Right lung (tissue), 2 donors: ENCODE measurements at regions not wholly inside any gene's neighbourhood (a gene's known extent, or its start where the extent isn't known, plus 50 kb on each side); places are given as distances from the start of the nearest gene placed in this dataset.
"Not testable (repeated sequence)": the region's sequence is repeated elsewhere in the genome, so short reads cannot be mapped to it uniquely, and the experiment has no call there.

Experiments used
- DNase-seq, 2 donors: peaks; one replicate each; pipeline ENCODE4 v3.0.0-alpha.2; 2013

DNA sequence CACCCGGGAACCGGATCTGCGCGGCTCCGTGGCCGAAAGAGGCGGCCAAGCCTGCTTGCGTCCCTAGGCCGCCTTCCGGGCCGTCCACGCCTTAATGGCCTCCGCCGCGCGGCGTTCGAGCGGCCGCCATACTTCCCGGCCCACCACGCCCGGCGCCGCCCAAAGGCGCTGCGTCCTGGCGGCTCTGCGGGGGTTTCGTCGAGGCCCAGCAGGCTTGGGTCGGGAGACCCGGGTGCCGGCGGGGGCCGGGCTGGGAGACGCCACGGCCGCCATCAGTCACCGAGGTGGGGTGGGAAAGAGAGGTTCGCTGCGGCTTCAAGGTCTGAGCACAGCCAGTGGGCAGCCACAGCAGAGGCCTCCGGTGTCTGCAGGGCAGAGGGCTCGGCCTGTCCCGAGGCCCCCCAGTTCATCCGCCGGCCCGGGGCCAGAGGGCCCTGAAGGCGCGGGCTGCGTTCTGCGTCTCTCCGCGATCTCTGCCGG lies 545.8 kb upstream of the CDH10 start:
- no peak for DNase-seq

DNA sequence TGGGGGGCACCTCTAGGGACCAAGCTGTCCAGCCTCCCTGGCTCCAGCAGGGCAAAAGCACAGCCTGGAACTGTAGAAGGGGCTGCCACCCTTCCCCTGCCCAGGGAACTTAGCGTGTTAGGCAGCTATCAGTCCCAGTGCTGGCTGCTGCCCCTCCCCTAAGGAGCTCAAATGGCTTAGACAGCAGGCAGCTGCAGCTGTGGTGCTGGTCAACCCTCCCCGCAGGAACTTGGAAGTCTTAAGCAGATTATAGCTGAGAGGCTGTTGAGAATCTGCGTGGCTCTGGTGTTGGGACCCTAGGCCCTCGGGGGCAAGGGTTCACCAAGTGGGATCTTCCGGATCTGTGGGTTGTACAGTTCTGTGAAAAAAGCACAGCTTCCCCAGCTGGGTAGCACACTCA lies 536.5 kb upstream of the CDH10 start:
- DNase-seq: no peak

DNA sequence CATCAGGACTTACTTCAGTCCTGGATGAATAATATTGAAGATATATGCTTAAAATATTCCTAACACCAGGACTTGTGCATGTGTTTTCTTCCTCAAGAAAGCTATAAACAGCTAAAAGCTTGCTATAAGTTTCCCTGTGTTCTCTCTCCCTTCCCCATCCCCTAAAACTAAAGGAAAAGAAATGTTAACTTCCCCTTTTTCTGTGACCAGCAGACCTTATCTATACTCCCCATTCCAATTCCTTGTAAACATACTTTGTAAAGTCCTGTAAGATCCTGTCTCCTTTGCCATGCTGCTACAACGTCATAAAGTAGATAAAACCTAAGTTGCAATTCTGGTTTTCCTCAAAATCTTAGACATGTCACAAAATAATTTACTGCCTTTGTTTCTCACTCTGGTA lies 517.8 kb upstream of the CDH10 start:
- DNase-seq: not testable (repeated sequence)

DNA sequence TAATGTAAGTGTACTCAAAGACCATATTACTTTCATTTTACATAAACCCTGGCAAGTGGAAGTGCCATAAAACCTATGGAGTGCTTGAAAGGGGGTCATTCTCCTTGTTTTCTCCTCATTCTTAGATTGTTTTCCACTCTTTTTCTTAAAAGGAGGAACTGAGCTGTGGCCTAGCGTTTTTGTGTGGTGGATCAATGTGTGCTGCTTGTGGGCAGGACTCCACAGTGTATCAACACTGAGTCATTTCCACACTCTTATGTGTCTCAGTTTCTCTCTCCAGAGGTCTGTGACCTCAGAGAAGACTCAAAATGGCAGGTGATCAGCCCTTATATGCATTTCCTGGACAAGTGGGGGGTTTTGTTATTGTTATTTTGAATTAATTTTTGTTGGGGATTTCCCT lies 516.1 kb upstream of the CDH10 start:
- no peak for DNase-seq

DNA sequence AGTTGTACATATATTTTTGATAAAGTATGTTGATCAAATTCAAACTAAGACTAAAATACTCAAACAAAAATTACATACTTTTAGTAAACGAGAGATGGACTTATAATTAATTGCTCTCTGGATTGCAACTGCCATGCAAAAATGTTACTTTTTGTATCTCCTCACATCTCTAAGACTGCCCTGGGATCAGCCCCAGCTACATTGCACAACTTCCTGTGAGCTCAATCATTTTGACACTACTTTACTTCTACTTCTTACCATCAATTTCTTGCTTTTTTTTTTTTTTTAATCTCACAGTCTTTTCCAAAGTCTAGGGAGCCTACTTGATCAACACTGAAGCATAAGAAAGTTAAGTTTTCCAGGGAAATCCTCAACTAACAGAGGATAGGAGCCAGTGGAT lies 506.0 kb upstream of the CDH10 start:
- DNase-seq: no peak

DNA sequence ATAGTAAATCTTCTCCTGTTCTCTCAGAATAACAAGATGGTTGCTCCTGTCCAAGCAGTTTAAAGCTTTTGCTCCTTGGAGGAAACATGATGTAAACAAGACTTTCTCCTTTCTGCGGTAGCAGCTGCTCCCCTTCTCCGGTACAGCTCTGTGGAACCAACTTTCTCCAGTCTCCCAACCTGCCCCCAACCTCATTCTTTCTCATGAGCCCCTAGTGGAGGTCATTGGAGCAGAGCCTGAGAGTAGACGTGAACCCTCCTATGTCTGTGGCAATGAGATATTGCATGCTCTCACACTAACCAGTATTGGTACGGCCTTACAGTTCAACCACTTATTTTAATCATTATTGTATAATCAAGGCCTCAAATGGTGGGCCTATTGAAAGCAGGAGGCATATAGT lies 483.8 kb upstream of the CDH10 start:
- DNase-seq: no peak

DNA sequence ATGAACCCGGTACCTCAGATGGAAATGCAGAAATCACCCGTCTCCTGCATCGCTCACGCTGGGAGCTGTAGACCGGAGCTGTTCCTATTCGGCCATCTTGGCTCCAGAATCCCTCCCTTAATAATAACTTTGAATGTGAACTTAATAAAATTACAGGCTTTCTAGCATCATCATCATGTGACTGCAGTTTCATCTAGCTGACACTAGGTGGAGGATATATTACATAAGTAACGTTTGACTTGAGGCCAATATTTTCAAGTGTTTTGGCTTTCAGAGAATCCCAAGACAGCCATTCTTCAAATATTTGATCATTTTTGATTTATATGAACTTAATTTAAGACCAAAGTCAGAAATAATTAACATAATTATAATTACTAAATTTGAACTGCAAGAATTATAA lies 474.9 kb upstream of the CDH10 start:
- peak in 1 of 2 donors; percentile 0 for DNase-seq

DNA sequence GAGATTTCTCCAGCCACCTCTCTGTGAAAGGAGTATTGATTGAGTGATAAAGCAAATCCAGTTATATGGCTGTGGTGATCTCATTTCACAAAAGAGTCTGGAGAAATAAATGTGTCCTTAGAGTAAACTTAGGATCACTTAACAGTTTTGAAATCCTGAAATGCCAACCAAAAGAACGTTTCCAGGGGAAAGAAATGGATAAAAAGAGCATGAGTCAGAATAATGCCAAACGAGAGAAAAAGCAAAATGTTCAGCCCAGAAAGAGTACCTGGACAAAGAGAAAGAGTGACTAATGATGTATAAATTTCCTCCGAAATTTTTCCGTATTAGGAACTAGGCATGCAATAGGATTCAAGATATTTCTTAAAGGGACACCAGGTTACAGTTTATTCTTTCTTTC lies 463.1 kb upstream of the CDH10 start:
- DNase-seq: no peak

DNA sequence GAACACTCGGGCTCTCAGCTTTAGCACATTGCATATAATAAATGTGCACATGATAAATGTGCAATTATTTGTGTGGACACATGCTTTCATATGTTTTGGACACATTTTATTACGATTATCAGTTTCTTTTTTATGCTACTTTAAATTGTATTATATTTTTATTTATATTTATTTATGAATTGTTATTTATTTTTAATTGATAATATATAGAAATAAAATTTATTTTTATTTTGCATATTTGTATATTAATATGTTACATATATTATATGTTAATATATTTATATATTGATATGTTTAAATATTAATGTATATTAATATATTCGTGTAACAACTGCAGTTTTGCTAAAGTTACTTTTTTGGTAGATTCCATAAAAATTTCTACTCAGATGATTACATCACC lies 454.8 kb upstream of the CDH10 start:
- no peak for DNase-seq

DNA sequence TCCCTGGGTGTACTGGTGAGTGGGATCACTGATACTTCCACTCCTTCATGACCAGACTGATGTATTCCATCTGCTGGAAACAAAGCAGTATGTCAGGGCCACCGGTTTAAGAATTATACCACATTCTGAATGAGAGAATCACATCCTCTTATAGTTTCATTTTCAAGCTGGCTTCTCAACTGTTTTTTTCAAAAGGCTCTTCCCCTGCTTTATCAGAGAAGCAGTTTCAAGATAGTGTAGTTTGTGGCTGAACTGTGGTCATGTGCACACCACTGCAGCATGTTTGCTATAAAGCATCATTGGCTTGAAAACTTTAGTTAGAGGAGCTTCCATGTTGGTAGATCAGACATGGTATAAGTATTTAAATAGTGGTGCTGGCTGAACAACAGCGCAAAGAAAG lies 450.5 kb upstream of the CDH10 start:
- DNase-seq: no peak

DNA sequence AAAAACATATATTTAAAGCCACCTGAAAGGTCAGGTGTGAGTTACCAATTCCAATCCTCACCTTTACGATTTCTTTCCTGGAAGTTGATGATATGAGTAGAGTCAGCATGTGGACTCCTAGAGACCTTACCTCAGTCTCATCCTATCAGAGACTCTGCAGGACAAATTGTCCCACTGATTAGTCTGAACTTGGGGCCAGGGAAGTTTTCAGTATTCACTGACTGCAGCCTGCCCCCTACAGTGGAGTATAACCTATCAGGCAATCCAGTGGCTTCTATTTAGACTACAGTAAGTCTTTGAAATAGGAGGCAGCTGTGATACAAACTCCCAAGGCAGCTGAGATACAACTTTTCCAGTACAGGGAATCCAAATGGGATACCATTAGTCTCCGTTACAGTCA lies 449.4 kb upstream of the CDH10 start:
- DNase-seq: no peak

DNA sequence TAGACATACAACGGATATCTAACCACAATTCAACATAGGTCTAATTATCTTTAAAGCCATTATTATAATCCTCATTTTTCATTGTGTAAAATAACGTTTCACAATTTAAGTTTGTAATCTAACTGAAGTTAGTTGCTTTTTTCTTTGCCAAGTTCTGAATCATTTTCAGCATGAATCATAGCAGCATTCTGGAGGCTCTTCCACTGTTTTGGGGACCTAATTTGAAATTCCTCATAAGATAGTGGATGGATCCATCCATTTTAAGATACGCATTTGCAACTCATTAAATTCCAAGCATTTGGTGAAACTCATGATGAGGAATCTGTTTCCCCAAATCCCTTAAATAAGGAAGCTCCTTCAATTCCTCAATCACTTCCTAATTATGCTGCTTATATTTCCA lies 447.1 kb upstream of the CDH10 start:
- no peak for DNase-seq

DNA sequence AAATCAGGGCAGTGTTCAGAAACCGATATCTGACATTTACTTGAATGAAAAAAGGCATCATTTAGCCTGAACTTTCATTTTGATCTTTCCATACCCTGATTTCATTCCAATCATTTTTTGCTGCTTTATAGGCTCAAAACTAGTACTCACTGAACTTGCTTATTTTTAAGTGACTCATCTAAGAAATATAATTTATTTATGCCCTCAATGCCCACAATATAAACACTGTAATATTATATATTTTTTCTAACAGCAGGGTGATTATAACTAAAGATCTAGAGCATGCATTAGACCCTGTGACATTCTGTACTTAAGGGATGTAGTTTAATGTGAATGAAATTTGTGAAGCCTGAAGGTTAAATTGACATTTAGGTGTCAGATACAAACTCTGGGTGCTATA lies 446.1 kb upstream of the CDH10 start:
- no peak for DNase-seq

DNA sequence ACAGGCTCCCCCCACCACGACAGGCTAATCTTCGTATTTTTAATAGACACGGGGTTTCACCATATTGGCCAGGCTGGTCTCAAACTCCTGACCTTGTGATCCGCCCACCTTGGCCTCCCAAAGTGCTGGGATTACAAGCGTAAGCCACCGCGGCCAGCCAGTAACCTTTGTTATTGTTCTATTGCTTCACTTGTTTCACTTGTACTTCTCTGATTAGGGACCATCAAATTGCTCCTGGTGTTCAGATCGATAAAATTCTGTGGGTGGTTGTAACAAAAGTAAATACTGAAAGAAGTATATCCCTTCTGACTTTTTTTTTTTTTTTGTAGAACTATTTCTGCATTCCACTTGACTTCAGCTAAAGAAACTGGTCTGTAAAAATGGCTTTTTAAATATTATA lies 445.5 kb upstream of the CDH10 start:
- no peak for DNase-seq

DNA sequence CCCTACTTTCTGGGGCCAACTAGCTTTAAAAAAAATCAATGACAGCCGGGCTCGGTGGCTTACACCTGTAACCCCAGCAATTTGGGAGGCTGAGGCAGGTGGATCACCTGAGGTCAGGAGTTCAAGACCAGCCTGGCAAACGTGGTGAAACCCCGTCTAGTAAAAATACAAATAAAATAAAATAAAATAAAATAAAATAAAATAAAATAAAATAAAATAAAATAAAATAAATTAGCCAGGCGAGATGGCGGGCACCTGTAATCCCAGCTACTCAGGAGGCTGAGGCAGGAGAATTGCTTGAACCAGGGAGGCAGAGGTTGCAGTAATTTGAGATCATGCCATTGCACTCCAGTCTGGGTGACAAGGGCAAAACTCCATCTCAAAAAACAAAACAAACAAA lies 443.9 kb upstream of the CDH10 start:
- not testable (repeated sequence) for DNase-seq

DNA sequence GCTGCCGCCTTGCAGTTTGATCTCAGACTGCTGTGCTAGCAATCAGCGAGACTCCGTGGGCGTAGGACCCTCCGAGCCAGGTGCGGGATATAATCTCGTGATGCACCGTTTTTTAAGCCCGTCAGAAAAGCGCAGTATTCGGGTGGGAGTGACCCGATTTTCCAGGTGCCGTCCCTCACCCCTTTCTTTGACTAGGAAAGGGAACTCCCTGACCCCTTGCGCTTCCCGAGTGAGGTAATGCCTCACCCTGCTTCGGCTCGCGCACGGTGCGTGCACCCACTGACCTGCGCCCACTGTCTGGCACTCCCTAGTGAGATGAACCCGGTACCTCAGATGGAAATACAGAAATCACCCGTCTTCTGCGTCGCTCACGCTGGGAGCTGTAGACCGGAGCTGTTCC lies 438.5 kb upstream of the CDH10 start:
- not testable (repeated sequence) for DNase-seq

DNA sequence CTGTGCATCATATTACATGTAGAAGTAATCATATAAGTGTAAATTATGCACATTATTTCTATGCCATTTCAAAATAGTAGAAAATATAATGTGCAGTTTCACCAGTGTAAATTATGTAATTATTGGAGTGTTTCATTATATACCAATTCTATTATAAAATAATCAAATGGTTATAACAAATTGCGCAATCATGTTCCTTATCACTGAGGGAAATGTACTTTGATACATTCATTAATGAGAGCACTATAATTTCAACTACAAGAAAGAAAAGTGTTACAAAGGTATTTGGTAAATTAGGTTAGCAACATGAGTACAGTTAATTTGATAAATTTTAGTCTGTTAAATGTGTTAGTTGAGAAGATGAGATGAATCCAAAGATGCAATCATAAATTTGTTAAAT lies 421.5 kb upstream of the CDH10 start:
- DNase-seq: no peak

DNA sequence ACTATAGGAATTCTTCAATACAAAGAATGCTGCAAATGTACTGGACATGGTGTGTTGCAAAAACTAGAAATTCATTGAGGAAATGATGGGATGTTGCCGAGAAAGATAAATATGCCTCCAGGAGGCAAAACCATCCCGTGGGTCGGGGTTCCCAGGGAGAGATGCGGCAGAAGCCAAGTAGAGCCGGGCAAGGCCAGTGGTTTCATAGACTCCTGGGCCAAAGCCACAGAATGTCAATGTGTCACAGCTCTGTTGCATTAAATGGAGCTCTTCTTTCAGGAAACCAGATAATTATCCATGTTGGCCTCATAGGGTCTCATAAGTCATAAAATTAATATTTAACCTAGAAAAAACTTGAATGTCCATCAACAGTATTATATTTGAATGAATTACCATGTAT lies 419.5 kb upstream of the CDH10 start:
- DNase-seq: no peak

DNA sequence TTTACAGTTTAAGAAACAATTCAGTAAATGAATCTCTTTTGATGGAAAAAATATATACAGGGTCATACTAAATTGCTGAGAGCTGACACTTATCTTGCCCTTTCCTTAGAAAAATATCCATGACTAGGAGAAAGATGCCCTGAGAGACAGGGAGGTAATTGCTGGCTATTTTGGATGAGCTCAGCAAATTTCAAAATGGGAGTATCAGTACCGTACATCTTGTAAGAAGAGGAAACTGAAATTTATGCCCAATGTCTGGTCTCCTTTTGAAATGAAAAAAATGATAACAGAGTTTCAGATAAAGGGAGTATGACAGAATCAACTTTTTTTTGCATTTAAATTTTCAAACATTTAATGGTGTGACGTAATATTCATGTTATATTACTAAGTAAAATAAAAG lies 415.8 kb upstream of the CDH10 start:
- DNase-seq: no peak

DNA sequence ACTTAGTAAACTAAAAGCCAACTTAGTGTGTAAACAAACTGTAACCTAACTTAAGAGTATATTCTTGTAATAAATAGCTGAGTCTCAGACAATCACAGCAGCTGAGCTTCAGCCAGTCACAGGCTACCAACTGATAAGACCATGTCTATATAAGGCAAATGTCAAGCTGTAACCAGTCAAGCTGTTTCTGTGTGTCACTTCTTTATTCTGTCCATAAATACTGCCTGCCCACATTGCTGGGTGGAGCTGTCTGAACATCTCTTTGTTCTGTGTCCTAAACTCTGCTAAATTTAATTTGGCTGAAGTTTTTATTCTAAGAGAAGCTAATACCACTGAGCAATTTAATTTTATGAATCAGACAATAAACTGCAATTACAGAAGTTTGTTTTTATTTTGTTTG lies 412.1 kb upstream of the CDH10 start:
- DNase-seq: peak; percentile 8 to 12

DNA sequence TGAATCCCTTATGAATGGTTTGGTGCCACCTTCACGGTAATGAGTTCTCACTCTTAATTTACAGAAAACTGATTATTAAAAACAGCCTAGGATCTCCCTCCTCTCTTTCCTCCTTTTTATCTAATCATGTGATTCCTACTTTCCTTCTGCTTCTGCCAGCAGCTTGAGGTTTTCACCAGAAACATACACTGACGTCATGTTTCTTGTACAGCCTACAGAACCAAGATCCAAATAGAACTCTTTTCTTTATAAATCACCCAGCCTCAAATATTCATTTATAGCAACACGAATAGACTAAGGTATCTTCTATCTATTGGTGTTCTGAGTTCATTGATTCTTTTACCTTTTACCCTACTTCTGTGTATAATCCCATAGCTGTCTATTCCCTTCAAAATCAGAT lies 388.9 kb upstream of the CDH10 start:
- DNase-seq: no peak

DNA sequence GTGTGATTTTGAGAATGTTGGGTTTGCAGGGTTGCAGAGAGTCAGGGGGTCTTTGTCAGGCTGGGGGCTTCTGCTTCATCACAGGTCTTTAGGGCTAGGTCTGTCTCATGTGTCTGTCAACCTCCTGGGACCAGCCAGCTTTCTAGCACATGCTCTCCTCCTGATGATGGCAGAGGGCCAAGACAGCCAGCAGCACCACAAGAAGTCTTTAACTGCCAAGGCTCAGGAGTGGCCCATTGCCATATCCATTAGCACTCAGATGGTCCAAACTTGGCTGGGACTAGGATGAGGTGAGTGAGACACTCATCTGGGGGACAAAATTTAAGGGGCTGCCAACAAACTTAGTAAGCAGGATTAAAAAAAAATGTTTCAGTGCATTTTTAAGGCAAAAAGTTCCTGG lies 384.2 kb upstream of the CDH10 start:
- DNase-seq: peak; percentile 29 to 38

DNA sequence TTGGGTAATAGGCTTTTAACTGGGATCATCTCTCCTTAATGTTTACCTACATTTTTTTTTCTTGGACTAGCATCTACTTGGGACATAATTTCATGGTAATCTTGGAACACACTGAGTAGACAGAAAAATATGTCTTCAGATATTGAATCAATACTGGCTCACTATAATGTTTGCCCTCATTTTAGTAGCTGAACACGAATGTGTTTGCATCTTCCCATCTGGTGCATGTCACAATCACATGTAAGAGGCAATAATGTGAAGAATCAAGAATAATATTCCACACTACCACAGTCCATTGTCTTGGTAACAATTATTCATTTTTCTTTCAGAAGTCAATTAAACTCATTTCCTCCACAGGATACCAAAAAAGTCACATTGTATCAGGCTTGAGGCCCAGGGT lies 382.7 kb upstream of the CDH10 start:
- peak in 1 of 2 donors; percentile 31 for DNase-seq

DNA sequence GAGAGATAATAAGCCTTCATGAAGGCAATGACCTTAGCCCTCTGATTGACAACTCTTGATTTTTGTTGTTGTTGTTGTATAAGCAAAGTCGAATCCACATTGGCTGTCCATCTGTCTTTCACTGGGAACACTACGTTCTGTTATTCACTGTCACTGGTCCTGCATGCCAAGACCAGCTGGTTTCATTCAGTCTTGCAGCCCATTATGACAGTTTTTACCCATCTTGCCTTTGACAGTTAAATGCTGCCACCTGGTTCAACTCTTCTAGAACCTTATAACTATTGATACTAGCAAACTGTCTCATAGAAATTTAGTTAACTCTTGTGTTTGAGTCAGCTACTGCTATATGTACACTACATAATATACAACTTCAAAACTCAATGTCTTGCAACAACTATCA lies 382.3 kb upstream of the CDH10 start:
- peak; percentile 63 to 70 for DNase-seq

DNA sequence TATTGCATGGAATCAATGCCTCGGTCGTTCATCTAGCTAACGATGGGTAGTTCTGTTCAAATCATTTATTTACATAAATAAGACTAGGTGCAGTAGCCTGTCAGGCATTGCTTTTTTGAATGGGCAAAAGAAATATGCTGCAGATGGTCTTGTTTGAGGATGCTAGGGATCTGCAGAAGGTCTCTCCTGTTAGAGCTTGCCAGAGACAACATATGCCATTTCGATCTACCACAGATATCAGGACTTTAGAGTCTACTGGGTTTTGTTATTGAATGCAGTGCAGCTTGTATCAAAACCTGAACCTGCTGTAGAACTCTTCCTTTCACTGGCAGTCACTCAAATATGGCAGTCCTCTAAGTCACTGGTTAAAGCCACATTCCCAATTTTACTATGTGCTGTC lies 381.1 kb upstream of the CDH10 start:
- DNase-seq: no peak
